Activated T-cell treated with anti-CD3 and anti-CD28 coated beads, Interleukin-2, amount 50 U/mL, for 4 hours (primary cell): ENCODE measurements at regions not wholly inside any gene's neighbourhood (a gene's known extent, or its start where the extent isn't known, plus 50 kb on each side); places are given as distances from the start of the nearest gene placed in this dataset.
"Not testable (repeated sequence)": the region's sequence is repeated elsewhere in the genome, so short reads cannot be mapped to it uniquely, and the experiment has no call there.

Experiments
- ATAC-seq, 2 donors: fragments of 200-7000 bp; cut with Tn5 transposase; one replicate each; pipeline ENCODE4 v1.10.0; 2021
- DNase-seq: peaks from one replicate; pipeline ENCODE4 v3.0.0-alpha.2; 2020
- H3K27me3 Mint-ChIP-seq: one replicate; pipeline ENCODE4 v1.8.0; 2021; ENCODE audit warnings: low read depth, mixed read lengths
- H3K36me3 Mint-ChIP-seq: one replicate; pipeline ENCODE4 v1.8.0; 2022; ENCODE audit warnings: mixed read lengths; ENCODE audit not compliant: insufficient read depth
- H3K4me1 Mint-ChIP-seq: one replicate; pipeline ENCODE4 v1.8.0; 2021; ENCODE audit warnings: low read depth, mixed read lengths
- H3K4me3 Mint-ChIP-seq: one replicate; pipeline ENCODE4 v1.8.0; 2021; ENCODE audit warnings: mild to moderate bottlenecking, moderate library complexity, mixed read lengths
- H3K9me3 Mint-ChIP-seq: one replicate; pipeline ENCODE4 v1.8.0; 2021; ENCODE audit warnings: mixed read lengths

DNA sequence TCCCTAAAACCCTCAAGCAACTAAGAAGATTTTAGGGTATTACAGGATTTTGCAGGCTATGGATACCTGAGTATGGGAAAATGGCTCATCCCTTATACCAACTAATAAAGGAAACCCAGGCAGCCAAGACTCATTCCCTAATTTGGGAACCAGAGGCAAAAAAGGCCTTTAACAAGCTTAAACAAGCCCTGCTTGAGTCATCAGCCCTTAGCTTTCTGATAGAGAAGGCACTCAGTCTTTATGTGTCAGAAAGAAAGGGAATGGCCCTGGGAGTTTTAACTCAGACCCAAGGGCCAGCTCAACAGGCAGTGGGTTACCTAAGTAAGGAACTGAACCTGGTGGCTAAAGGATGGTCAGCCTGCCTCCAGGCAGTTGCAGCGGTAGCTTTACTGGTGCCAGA is 96.9 kb upstream of the RMP24 start:
- H3K36me3 Mint-ChIP-seq, result no peaks in the 10 kb centered on the region
- peaks cover 5% of the 10 kb centered on the region for H3K27me3 Mint-ChIP-seq
- no peaks in the 10 kb centered on the region for H3K9me3 Mint-ChIP-seq
- ATAC-seq (no peak), DNase-seq (no peak)
- H3K4me1 Mint-ChIP-seq, result no peaks in the 10 kb centered on the region
- H3K4me3 Mint-ChIP-seq, result no peak overlapping the region

DNA sequence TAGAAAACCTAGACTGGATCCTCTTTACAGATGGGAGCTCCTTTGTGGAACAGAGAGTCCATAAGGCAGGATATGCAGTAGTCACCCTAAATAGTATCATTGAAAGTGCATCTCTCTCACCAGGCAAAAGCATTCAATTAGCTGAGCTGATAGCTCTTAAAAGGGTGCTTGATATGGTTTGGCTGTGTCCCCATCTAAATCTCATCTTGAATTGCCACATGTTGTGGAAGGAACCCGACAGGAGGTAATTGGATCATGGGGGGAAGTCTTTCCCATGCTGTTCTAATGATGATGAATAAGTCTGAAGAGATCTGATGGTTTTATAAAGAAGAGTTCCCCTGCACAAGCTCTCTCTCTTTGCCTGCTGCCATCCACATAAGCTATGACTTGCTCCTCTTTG is 96.2 kb upstream of the RMP24 start:
- DNase-seq (no peak), ATAC-seq (no peak)
- Mint-ChIP-seq H3K4me1 (no peaks in the 10 kb centered on the region), H3K36me3 (no peaks in the 10 kb centered on the region), H3K27me3 (peaks cover 5% of the 10 kb centered on the region), H3K9me3 (no peaks in the 10 kb centered on the region), H3K4me3 (no peak overlapping the region)

DNA sequence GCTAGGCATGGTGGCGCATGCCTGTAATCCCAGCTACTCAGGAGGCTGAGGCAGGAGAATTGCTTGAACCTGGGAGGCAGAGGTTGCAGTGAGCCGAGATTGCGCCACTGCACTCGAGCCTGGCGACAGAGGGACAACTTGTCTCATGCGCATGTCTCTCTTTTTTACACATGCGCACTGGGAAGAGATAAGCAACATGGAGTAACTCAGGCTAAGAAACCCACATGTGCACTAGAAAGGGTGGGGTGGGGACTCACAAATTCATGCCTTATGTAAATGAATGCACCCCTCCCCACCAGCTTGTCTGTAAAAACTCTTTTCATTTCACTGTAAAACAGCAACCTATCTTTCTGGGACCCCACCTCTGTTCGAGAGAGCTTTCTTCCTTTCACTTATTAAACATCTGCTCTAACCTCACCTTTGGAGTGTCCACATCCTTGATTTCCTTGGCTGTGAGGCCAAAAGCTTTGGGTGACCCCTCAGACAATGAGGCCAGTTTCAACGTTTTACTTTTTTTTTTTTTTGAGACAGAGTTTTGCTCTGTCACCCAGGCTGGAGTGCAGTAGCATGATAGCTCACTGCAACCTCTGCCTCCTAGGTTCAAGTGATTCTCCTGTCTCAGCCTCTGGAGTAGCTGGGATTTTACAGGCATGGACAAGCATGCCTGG is 91.6 kb upstream of the RMP24 start:
- Mint-ChIP-seq H3K9me3 (no peaks in the 10 kb centered on the region), H3K36me3 (no peaks in the 10 kb centered on the region), H3K27me3 (no peaks in the 10 kb centered on the region), H3K4me3 (no peak overlapping the region), H3K4me1 (no peaks in the 10 kb centered on the region)
- no peak for DNase-seq
- no peak for ATAC-seq

DNA sequence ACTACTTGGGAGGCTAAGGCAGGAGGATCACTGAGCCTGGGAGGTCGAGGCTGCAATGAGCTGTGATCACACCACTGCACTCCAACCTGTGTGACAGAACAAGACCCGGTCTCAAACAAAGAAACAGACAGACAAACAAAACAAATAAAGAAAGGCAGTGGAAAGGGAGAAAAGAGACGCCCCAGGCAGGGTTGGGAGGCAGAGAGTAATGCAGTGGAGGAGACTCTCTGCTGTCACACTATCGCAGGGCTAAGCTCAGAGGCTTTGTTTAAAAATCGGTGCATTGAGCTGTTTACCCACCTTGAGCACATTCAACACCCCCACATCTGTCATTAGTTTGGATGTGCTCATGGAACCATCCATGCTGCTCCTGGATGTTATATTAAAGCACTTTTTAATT is 84.2 kb upstream of the RMP24 start:
- H3K9me3 Mint-ChIP-seq, result peaks cover 18% of the 10 kb centered on the region

DNA sequence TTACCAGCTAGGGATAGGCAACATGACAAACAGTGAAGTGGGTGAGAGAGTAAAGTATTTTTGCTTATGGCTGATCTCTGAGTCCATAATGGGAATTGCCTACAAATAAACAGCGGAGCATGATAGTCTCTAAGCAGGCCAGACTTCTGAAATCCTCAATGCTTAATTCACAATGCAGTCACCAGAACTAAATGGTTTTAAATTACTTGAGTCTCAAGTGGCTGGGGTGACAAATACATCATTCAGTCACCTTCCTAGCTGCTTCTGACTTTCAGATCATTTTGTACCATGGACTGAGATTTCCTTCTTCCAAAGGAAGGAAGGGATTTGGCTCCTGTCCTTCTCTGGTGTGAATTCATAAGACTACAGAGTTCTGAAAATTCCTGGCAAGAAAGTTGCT is 82.8 kb upstream of the RMP24 start:
- H3K36me3 Mint-ChIP-seq, result no peaks in the 10 kb centered on the region
- DNase-seq (no peak), ATAC-seq (no peak)
- H3K27me3 Mint-ChIP-seq, result peaks cover 4% of the 10 kb centered on the region
- no peaks in the 10 kb centered on the region for H3K4me1 Mint-ChIP-seq
- H3K9me3 Mint-ChIP-seq, result peaks cover 18% of the 10 kb centered on the region
- H3K4me3 Mint-ChIP-seq, result no peak overlapping the region

More for the DNA sequence above, 84.2 kb upstream of the RMP24 start:
- H3K36me3 Mint-ChIP-seq, result no peaks in the 10 kb centered on the region
- H3K4me3 Mint-ChIP-seq, result no peak overlapping the region
- no peaks in the 10 kb centered on the region for H3K4me1 Mint-ChIP-seq
- peaks cover 4% of the 10 kb centered on the region for H3K27me3 Mint-ChIP-seq
- ATAC-seq (no peak), DNase-seq (no peak)

DNA sequence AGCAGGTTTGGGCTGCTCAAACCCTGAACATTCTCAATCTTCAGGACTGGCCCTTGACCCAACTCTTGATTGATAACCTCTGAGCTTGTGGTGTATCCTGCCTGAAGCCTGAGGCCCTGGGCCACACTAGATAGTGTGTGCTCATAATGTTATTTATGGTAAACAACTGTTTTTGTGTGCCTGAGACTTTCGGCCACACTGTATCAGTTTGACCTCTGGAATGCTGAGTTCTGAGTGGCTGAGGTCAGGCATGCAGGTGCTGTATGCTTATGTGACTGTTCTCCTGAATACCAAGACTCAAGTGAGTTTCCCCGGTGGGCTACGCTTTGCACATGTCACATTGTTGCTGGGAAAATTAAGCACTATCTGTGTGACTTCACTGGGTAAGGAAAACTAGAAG is 82.2 kb upstream of the RMP24 start:
- Mint-ChIP-seq H3K27me3 (peaks cover 4% of the 10 kb centered on the region), H3K9me3 (peaks cover 18% of the 10 kb centered on the region), H3K4me3 (no peak overlapping the region), H3K4me1 (no peaks in the 10 kb centered on the region), H3K36me3 (no peaks in the 10 kb centered on the region)
- ATAC-seq, result no peak
- no peak for DNase-seq

DNA sequence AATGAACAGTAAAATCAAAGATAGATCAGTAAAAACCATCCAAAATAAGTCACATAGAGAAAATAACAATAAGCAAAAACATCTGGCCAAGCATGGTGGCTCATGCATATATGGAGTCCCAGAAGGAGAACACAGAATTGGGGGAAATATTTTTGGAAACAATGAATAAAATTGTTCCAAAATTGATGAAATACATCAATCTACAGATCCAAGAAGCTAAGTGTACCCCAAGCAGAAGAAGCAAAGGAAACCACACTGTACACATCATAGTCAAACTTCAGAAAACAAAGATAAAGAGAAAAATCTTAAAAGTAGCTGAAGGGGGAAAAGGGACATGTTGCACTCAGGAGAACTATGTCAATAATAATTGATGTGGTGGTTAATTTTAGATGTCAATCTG is 80.4 kb upstream of the RMP24 start:
- H3K27me3 Mint-ChIP-seq, result peaks cover 4% of the 10 kb centered on the region
- H3K36me3 Mint-ChIP-seq, result no peaks in the 10 kb centered on the region
- H3K4me1 Mint-ChIP-seq, result no peaks in the 10 kb centered on the region
- H3K9me3 Mint-ChIP-seq, result peaks cover 18% of the 10 kb centered on the region
- ATAC-seq, result no peak
- no peak overlapping the region for H3K4me3 Mint-ChIP-seq
- DNase-seq, result no peak

DNA sequence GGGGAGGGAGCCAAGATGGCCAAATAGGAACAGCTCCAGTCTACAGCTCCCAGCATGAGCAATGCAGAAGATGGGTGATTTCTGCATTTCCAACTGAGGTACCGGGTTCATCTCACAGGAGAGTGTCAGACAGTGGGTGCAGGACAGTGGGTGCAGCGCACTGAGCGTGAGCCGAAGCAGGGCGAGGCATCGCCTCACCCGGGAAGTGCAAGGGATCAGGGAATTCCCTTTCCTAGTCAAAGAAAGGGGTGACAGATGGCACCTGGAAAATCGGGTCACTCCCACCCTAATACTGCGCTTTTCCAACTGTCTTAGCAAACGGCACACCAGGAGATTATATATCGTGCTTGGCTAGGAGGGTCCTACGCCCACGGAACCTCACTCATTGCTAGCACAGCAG is 75.0 kb upstream of the RMP24 start:
- ATAC-seq, H3K4me1 Mint-ChIP-seq, H3K4me3 Mint-ChIP-seq, H3K9me3 Mint-ChIP-seq, H3K36me3 Mint-ChIP-seq, DNase-seq: not testable (repeated sequence)
- H3K27me3 Mint-ChIP-seq, result peaks cover 11% of the 10 kb centered on the region

DNA sequence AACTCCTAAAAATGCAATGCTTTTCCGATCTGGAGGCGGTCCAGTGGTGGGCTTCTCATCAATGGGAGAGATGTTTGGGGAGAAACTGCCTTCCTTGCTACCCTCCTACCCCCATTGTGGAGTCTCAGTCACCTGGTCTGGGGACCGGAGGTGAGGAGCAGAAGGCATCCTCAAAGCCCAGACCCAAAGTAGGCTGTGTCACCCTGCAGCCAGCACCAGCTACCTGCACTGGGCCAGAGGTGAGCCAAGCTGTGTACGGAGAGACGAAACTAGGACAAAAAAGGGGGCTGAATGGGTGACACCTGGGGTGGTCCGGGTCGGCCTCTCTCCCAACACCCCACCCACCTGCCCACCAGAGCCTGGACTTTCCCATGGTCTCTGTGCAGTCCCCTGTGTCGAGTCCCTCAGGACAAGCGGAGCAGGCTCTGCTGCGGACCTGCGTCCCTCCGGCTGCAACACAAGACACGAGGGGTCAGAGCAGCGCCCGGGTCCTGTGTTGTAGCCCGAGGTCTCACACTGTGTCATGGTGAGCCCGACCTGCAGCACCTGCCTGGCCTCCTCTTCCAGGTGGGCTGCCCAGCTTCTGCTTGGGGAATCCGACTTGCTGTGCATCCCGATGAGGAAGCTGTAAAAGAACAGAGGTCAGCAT is 68.0 kb upstream of the RMP24 start:
- no peaks in the 10 kb centered on the region for H3K9me3 Mint-ChIP-seq
- no peaks in the 10 kb centered on the region for H3K4me1 Mint-ChIP-seq
- no peaks in the 10 kb centered on the region for H3K36me3 Mint-ChIP-seq
- ATAC-seq, result no peak
- H3K27me3 Mint-ChIP-seq, result peaks cover 2% of the 10 kb centered on the region
- DNase-seq, result no peak
- H3K4me3 Mint-ChIP-seq, result no peak overlapping the region

DNA sequence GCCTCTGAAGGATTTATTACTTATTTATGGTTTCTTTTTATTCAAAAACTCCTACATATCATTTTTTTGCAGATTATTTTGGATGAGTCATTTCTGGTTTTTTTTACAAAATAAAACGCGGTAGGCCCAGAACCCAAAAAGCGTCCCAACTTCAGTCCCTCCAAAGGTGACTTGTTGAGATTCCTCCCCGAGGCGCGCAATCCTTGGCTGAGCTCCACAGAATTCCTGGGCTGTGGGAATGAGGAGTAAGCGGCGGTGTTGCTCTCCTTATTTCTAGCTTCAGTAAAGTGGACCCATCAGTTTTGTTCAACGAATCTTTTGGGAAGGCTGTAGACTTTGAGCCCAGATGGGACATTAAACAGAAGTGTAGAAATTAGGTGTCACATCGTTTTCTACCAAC is 67.0 kb upstream of the RMP24 start:
- Mint-ChIP-seq H3K36me3 (no peaks in the 10 kb centered on the region), H3K4me3 (no peak overlapping the region), H3K9me3 (no peaks in the 10 kb centered on the region), H3K4me1 (no peaks in the 10 kb centered on the region), H3K27me3 (peaks cover 2% of the 10 kb centered on the region)
- ATAC-seq (no peak), DNase-seq (no peak)

DNA sequence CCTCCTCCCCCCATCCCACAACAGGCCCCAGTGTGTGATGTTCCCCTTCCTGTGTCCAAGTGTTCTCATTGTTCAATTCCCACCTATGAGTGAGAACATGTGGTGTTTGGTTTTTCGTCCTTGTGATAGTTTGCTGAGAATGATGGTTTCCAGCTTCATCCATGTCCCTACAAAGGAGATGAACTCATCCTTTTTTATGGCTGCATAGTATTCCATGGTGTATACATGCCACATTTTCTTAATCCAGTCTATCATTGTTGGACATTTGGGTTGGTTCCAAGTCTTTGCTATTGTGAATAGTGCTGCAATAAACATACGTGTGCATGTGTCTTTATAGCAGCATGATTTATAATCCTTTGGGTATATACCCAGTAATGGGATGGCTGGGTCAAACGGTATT is 66.2 kb upstream of the RMP24 start:
- not testable (repeated sequence) for H3K4me3 Mint-ChIP-seq, H3K4me1 Mint-ChIP-seq, H3K9me3 Mint-ChIP-seq, DNase-seq, H3K36me3 Mint-ChIP-seq, ATAC-seq, H3K27me3 Mint-ChIP-seq

DNA sequence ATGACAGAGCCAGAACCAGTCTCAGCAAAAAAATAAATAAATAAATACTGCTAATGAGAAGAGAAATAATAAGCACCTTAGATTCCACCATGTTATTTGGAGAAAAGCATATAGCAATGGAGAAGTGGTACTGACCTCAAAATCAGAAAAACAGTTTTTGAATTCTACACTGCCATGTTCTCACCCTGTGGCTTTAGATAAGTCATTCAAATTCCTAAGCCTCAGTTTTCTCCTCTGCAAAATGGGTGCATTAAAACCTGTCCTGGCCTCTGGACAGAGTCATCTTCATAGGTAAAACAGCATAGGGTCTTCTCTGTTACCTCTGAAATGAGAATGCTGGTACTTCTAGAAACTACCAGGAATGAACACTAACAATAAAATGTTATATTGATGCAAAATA is 62.2 kb upstream of the RMP24 start:
- no peak for ATAC-seq

DNA sequence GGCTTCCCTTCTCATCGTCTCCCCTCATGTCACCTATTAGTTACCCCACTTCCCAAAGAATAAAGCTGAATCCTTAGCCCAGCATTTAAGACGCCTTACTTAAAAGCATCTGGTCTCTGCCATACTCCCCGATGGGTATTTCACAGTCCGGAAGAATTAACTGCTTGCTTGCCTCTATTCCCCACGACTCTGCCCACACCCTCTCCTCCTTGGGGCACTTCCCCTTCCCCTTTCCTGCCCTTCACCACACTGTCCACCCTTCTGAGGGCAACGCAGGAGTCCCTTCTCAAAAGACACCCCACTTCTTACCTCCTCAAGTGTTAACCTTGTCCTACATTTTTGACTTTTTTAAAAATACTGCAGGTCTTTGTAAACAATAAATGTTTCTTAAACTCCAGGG is 60.1 kb upstream of the RMP24 start:
- no peak for ATAC-seq
- H3K9me3 Mint-ChIP-seq, result no peaks in the 10 kb centered on the region
- peaks cover 1% of the 10 kb centered on the region for H3K27me3 Mint-ChIP-seq
- H3K36me3 Mint-ChIP-seq, result no peaks in the 10 kb centered on the region
- no peak for DNase-seq
- H3K4me1 Mint-ChIP-seq, result no peaks in the 10 kb centered on the region
- H3K4me3 Mint-ChIP-seq, result no peak overlapping the region

More for the DNA sequence above, 62.2 kb upstream of the RMP24 start:
- no peak overlapping the region for H3K4me3 Mint-ChIP-seq
- no peaks in the 10 kb centered on the region for H3K4me1 Mint-ChIP-seq
- H3K36me3 Mint-ChIP-seq, result no peaks in the 10 kb centered on the region
- no peaks in the 10 kb centered on the region for H3K27me3 Mint-ChIP-seq
- no peaks in the 10 kb centered on the region for H3K9me3 Mint-ChIP-seq
- DNase-seq, result no peak

DNA sequence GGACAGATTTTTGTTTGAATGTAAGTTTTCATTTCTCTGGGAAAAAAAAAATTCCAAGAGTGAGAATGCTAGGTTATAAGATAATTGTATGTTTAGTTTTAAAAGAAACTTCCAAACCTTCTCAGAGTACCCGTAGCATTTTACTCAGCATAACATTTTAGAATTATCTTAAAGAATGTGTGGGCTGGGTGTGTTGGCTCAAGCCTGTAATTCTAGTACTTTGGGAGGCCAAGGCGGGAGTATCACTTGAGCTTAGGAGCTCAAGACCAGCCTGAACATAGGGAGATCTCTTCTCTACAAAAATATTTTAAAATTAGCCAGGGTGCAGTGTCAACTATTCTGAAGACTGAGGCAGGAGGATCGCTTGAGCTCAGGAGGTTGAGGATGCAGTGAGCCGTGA is 57.4 kb upstream of the RMP24 start:
- no peak overlapping the region for H3K4me3 Mint-ChIP-seq
- peaks cover 1% of the 10 kb centered on the region for H3K27me3 Mint-ChIP-seq
- no peaks in the 10 kb centered on the region for H3K36me3 Mint-ChIP-seq
- DNase-seq (no peak), ATAC-seq (no peak)
- no peaks in the 10 kb centered on the region for H3K4me1 Mint-ChIP-seq
- no peaks in the 10 kb centered on the region for H3K9me3 Mint-ChIP-seq

DNA sequence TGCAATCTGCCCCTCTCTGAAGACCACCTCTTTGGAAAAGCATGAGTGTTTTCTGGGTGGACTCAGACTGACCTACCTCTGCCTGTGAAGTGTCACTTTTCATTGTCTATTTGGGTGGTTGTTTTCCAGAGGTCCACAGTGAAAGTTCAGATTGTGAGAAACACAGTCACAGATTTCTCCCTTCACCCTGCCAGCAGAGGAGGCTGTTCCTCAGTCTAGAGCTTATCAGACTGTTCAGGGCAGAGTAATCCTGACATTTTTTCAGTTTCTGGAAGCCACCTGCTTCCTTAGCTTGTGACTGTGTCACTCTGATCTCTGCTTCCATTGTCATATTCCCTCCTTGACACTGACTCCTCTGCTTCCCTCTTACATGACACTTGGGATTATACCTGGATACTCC is 55.4 kb upstream of the RMP24 start:
- ATAC-seq (no peak), DNase-seq (no peak)
- H3K4me1 Mint-ChIP-seq, result no peaks in the 10 kb centered on the region
- no peaks in the 10 kb centered on the region for H3K9me3 Mint-ChIP-seq
- H3K27me3 Mint-ChIP-seq, result peaks cover 1% of the 10 kb centered on the region
- H3K36me3 Mint-ChIP-seq, result no peaks in the 10 kb centered on the region
- H3K4me3 Mint-ChIP-seq, result no peak overlapping the region
